DOHH2 (cell line): ENCODE measurements at regions not wholly inside any gene's neighbourhood (a gene's known extent, or its start where the extent isn't known, plus 50 kb on each side); places are given as distances from the start of the nearest gene placed in this dataset.

Experiments
- H3F3A ChIP-seq: fragments of 200-600 bp; sonication (generic), shearing (Covaris generic); 2 replicates; pipeline ENCODE4 v1.6.0; 2016; ENCODE audit warnings: antibody characterized with exemption, mild to moderate bottlenecking; ENCODE audit not compliant: control insufficient read depth, insufficient read depth
- H3K27ac ChIP-seq: fragments of 200-600 bp; sonication (generic); 2 replicates; pipeline ENCODE4 v1.5.1; 2014; ENCODE audit warnings: low read depth, mild to moderate bottlenecking, low read length, moderate library complexity
- H3K27me3 ChIP-seq: fragments of 200-600 bp; sonication (generic); 2 replicates; pipeline ENCODE4 v1.6.1; 2014; ENCODE audit warnings: mild to moderate bottlenecking, low read length, mixed read lengths; ENCODE audit not compliant: control insufficient read depth
- H3K36me3 ChIP-seq: fragments of 200-600 bp; sonication (generic); 2 replicates; pipeline ENCODE4 v1.6.1; 2014; ENCODE audit warnings: mild to moderate bottlenecking, low read length, moderate library complexity, mixed read lengths; ENCODE audit not compliant: control insufficient read depth
- H3K4me1 ChIP-seq: fragments of 200-600 bp; sonication (generic); 2 replicates; pipeline ENCODE4 v1.6.1; 2014; ENCODE audit warnings: mild to moderate bottlenecking, low read length, mixed read lengths; ENCODE audit not compliant: control insufficient read depth
- H3K4me2 ChIP-seq: fragments of 200-600 bp; sonication (generic); 2 replicates; pipeline ENCODE4 v1.6.0; 2014; ENCODE audit warnings: mild to moderate bottlenecking, low read length, moderate library complexity
- H3K4me3 ChIP-seq: fragments of 200-600 bp; sonication (generic); 2 replicates; pipeline ENCODE4 v1.5.1; 2014; ENCODE audit warnings: mild to moderate bottlenecking, low read length, mixed read lengths
- H3K79me2 ChIP-seq: fragments of 200-600 bp; sonication (generic); 2 replicates; pipeline ENCODE4 v1.6.1; 2014; ENCODE audit warnings: mild to moderate bottlenecking, low read length, mixed read lengths; ENCODE audit not compliant: control insufficient read depth
- H3K9me2 ChIP-seq: fragments of 200-600 bp; sonication (generic); replicated peaks from 2 replicates; pipeline ENCODE4 v1.6.1; 2014; ENCODE audit warnings: mild to moderate bottlenecking, low read length, mixed read lengths; ENCODE audit not compliant: control insufficient read depth
- H3K9me3 ChIP-seq: fragments of 200-600 bp; sonication (generic); 2 replicates; pipeline ENCODE4 v1.6.1; 2014; ENCODE audit warnings: antibody characterized with exemption, low read length, mixed read lengths; ENCODE audit not compliant: control insufficient read depth, insufficient read depth
- H4K20me1 ChIP-seq: fragments of 200-600 bp; sonication (generic); 2 replicates; pipeline ENCODE4 v1.6.0; 2014; ENCODE audit warnings: low read depth, mild to moderate bottlenecking, antibody characterized with exemption, low read length, moderate library complexity; ENCODE audit not compliant: control insufficient read depth, insufficient read depth
- EZH2phosphoT487 ChIP-seq: fragments of 200-600 bp; sonication (generic); IDR thresholded peaks from 2 replicates; pipeline ENCODE4 v1.6.1; 2017; ENCODE audit warnings: borderline replicate concordance, mild to moderate bottlenecking, antibody characterized with exemption, low read length, moderate library complexity, mixed read lengths
- TF ChIP-seq, protein P1 (sequence below): fragments of 200-600 bp; sonication (generic); IDR thresholded peaks from one replicate; pipeline ENCODE4 v1.5.1; 2014; ENCODE audit warnings: antibody characterized with exemption, mild to moderate bottlenecking, low read depth, low read length; ENCODE audit not compliant: poor library complexity, severe bottlenecking

DNA sequence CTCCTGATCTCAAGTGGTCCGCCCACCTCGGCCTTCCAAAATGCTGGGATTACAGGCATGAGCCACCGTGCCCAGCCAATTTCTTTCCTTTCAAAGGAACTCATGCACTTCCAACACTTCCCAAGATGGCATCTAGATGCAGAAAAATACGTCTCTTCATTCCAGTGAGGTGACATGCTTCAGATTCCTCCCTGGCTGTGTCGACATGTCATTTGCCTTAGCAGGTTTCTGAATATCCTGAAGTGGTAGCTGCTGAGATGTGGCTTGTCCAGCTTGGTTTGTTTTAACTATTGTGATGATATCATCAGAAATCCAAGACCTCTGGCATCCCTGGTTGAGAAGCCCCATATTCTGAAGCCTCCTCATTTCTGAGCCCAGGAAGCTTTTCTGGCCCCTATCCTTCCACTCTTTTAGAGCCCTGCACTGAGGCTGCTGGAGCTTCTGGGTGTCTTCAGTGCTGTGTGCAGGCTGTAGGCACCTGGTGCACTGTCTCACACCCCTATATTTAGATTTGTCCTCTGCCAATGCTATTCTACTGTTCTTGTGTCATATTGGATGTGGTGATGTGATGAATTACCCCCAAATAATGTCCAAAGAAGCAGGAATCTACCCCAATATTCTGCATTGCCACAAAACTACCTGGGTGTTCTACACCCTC lies 73.3 kb upstream of the E2F3 start:
- H3K4me3 ChIP-seq = no peak overlapping the region
- no peaks in the 10 kb centered on the region for H3K36me3 ChIP-seq
- no peaks in the 10 kb centered on the region for H3F3A ChIP-seq
- no peaks in the 10 kb centered on the region for H3K9me2 ChIP-seq
- no peaks in the 10 kb centered on the region for H3K9me3 ChIP-seq
- H4K20me1 ChIP-seq = no peaks in the 10 kb centered on the region
- H3K4me2 ChIP-seq = no peak overlapping the region
- TF ChIP-seq, protein P1, sequence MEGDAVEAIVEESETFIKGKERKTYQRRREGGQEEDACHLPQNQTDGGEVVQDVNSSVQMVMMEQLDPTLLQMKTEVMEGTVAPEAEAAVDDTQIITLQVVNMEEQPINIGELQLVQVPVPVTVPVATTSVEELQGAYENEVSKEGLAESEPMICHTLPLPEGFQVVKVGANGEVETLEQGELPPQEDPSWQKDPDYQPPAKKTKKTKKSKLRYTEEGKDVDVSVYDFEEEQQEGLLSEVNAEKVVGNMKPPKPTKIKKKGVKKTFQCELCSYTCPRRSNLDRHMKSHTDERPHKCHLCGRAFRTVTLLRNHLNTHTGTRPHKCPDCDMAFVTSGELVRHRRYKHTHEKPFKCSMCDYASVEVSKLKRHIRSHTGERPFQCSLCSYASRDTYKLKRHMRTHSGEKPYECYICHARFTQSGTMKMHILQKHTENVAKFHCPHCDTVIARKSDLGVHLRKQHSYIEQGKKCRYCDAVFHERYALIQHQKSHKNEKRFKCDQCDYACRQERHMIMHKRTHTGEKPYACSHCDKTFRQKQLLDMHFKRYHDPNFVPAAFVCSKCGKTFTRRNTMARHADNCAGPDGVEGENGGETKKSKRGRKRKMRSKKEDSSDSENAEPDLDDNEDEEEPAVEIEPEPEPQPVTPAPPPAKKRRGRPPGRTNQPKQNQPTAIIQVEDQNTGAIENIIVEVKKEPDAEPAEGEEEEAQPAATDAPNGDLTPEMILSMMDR = no peak
- H3K79me2 ChIP-seq = no peaks in the 10 kb centered on the region
- no peaks in the 10 kb centered on the region for H3K4me1 ChIP-seq
- no peak overlapping the region for H3K27ac ChIP-seq
- peaks cover 7% of the 10 kb centered on the region; the same call in 1 of the 2 replicates for H3K27me3 ChIP-seq

DNA sequence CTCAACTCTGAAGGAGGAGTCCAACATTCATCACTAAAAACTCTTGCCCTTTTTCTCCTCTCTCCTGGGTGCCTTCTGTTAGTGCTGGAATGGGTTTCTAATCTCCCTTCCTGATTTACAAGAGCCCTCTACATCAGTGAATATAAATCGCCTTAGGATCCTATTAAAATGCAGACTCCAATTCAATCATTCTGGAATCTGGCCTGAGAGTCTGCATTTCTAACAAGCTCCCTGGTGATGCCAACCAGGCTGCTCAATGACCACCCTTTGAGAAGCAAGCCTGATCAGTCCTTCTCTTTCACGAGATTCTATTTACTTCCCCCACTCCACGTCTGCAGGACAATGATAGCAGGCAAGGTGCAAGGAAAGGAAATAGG lies 72.8 kb upstream of the E2F3 start:
- TF ChIP-seq EZH2phosphoT487 = no peak
- TF ChIP-seq, protein P1 = no peak
- Histone ChIP-seq H3K27ac (no peak overlapping the region), H3K79me2 (no peaks in the 10 kb centered on the region), H3K9me3 (no peaks in the 10 kb centered on the region), H3K4me1 (no peaks in the 10 kb centered on the region), H4K20me1 (no peaks in the 10 kb centered on the region), H3K9me2 (no peaks in the 10 kb centered on the region), H3F3A (no peaks in the 10 kb centered on the region), H3K36me3 (no peaks in the 10 kb centered on the region), H3K27me3 (peaks cover 7% of the 10 kb centered on the region; the same call in 1 of the 2 replicates), H3K4me3 (no peak overlapping the region), H3K4me2 (no peak overlapping the region)

DNA sequence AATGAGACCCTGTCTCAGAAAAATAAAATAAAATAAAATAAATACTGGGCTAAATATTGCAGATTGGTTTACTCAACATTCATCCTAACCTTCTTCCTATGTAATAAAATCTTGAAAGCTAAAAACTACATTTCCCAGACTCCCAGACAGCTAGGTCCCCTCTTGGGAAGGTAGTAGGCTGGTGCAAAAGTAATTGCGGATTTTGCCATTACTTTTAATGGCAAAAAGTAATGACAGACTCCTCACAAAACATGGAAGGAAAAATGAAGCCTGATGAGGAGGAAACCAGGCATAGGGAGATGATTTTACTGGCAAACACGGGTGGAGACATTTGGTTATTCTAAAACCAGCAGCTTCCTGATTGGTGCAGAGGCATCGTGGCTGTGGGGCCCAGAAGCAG lies 70.6 kb upstream of the E2F3 start:
- TF ChIP-seq EZH2phosphoT487 = no peak
- Histone ChIP-seq H3K27me3 (peaks cover 9% of the 10 kb centered on the region; the same call in 1 of the 2 replicates), H3K4me3 (no peak overlapping the region)

DNA sequence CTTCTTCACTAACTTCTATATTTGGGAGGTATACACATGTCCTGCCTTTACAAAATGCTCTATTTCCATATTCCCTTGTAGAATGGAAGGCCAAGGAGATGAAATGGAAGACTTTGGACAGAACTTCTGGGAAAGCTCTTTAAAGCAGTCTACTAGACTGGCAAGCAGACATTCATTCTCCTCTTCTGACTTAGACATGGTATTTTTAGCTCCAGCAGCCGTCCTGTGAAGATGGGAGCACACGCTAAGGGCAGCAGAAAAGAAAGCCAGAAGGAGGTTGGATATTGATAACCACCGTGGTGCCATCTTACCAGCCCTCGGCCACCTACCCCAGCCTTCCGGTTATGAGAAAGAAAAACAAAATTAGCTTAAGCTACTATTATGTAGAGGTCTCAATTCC lies 70.1 kb upstream of the E2F3 start:
- no peaks in the 10 kb centered on the region for H3K79me2 ChIP-seq
- H3K4me3 ChIP-seq = no peak overlapping the region
- H3K36me3 ChIP-seq = no peaks in the 10 kb centered on the region
- peaks cover 9% of the 10 kb centered on the region; the same call in 1 of the 2 replicates for H3K27me3 ChIP-seq
- no peaks in the 10 kb centered on the region; the same call in 1 of the 2 replicates for H3K9me3 ChIP-seq
- H3K27ac ChIP-seq = no peak overlapping the region
- no peak overlapping the region for H3K4me2 ChIP-seq
- TF ChIP-seq, protein P1 = no peak
- no peaks in the 10 kb centered on the region for H3F3A ChIP-seq
- no peaks in the 10 kb centered on the region for H3K4me1 ChIP-seq
- no peaks in the 10 kb centered on the region for H4K20me1 ChIP-seq
- H3K9me2 ChIP-seq = no peaks in the 10 kb centered on the region

More for the DNA sequence above, 70.6 kb upstream of the E2F3 start:
- Histone ChIP-seq H3F3A (no peaks in the 10 kb centered on the region), H3K9me2 (no peaks in the 10 kb centered on the region), H4K20me1 (no peaks in the 10 kb centered on the region), H3K79me2 (no peaks in the 10 kb centered on the region), H3K27ac (no peak overlapping the region), H3K36me3 (no peaks in the 10 kb centered on the region), H3K4me1 (no peaks in the 10 kb centered on the region), H3K4me2 (no peak overlapping the region), H3K9me3 (no peaks in the 10 kb centered on the region; the same call in 1 of the 2 replicates)
